HepG2 (cell line): ENCODE measurements at regions not wholly inside any gene's neighbourhood (a gene's known extent, or its start where the extent isn't known, plus 50 kb on each side); places are given as distances from the start of the nearest gene placed in this dataset.
A peak's percentile ranks its signal among the peaks of the same experiment; 100 is the strongest.

ENCODE experiments used
- ATAC-seq: fragments of 200-7000 bp; cut with Tn5 transposase; 3 replicates; pipeline ENCODE4 v1.9.1; 2020; ENCODE audit warnings: mild to moderate bottlenecking, moderate library complexity
- BruUV-seq: library from RNA; stranded (reverse); fragments of 400-500 nt; replicated peaks from 2 replicates; lab custom pipeline; 2021; lab: Mats Ljungman, UMichigan
- CTCF ChIA-PET: fragments of 300-600 bp; formaldehyde crosslinking; extraction: SDS; loops from one replicate; lab custom pipeline; 2021; ENCODE audit warnings: low total read pairs, inconsistent platforms, low intra/inter-chr PET ratio; lab: Yijun Ruan, JAX
- POLR2A ChIA-PET: fragments of 350-600 bp; sonication (Branson Sonifier 250); formaldehyde crosslinking; loops from one replicate; lab custom pipeline; 2020; ENCODE audit warnings: antibody characterized with exemption, inconsistent platforms; lab: Yijun Ruan, JAX
- DNase-seq: peaks from one replicate; pipeline ENCODE4 v3.0.0-alpha.2; 2015; ENCODE audit warnings: low spot score
- FAIRE-seq: peaks from 3 replicates; lab custom pipeline; 2011; peaks lifted over from hg19 to GRCh38; lab: Jason Lieb, UNC
- H2AFZ ChIP-seq: one replicate; pipeline ENCODE4 v1.6.1; 2011; ENCODE audit warnings: low read length, inconsistent platforms
- H3K27ac ChIP-seq: fragments of 300-600 bp; 3 replicates; pipeline ENCODE4 v1.8.0; 2011; ENCODE audit warnings: mixed run types, mild to moderate bottlenecking, mixed read lengths, low read length, inconsistent platforms; ENCODE audit not compliant: insufficient read depth; ENCODE audit errors: extremely low read length
- H3K27me3 ChIP-seq, 2 experiments: fragments of 200-600 bp in 1 of 2; 2 replicates in 1 of 2; 3 replicates in 1 of 2; pipeline versions ENCODE4 v1.6.0 to v1.8.0; 2011; ENCODE audit warnings: low read length in 2 of 2, mild to moderate bottlenecking in 2 of 2, moderate library complexity in 2 of 2, inconsistent platforms in 1 of 2; ENCODE audit not compliant: insufficient read depth in 2 of 2, control insufficient read depth in 1 of 2
- H3K36me3 ChIP-seq, 2 experiments: fragments of 200-600 bp in 1 of 2; replicated peaks in 1 of 2; 2 replicates in 1 of 2; 3 replicates in 1 of 2; pipeline versions ENCODE4 v1.5.1 to v1.8.0; 2011; ENCODE audit warnings: low read length in 2 of 2, inconsistent platforms in 1 of 2; ENCODE audit not compliant: insufficient read depth in 2 of 2, control insufficient read depth in 1 of 2
- H3K4me1 ChIP-seq: 2 replicates; pipeline ENCODE4 v1.5.1; 2012; ENCODE audit warnings: low read length, inconsistent platforms; ENCODE audit not compliant: insufficient read depth
- H3K4me2 ChIP-seq: 2 replicates; pipeline ENCODE4 v1.6.0; 2011; ENCODE audit warnings: low read depth, low read length, inconsistent platforms
- H3K4me3 ChIP-seq, 3 experiments: fragments of 200-600 bp in 1 of 3; sonication (generic), shearing (Covaris generic) in 1 of 3; replicated peaks in 1 of 3; 2 replicates each; pipeline ENCODE4 v1.5.1; 2011 to 2016; ENCODE audit warnings: low read length in 3 of 3, inconsistent platforms in 2 of 3, low read depth in 2 of 3, mild to moderate bottlenecking in 2 of 3, control low read depth in 1 of 3, mixed read lengths in 1 of 3; ENCODE audit not compliant: insufficient read depth in 1 of 3
- H3K79me2 ChIP-seq: one replicate; pipeline ENCODE4 v1.6.1; 2011; ENCODE audit warnings: low read length, inconsistent platforms; ENCODE audit not compliant: insufficient read depth
- H3K9ac ChIP-seq: 2 replicates; pipeline ENCODE4 v1.6.0; 2011; ENCODE audit warnings: mild to moderate bottlenecking, low read depth, low read length, inconsistent platforms; ENCODE audit not compliant: insufficient read depth
- H3K9me3 ChIP-seq: 2 replicates; pipeline ENCODE4 v1.5.1; 2012; ENCODE audit warnings: mild to moderate bottlenecking, low read length
- H4K20me1 ChIP-seq: 2 replicates; pipeline ENCODE4 v1.6.0; 2011; ENCODE audit warnings: inconsistent platforms, mild to moderate bottlenecking, low read length, moderate library complexity; ENCODE audit not compliant: insufficient read depth
- ELF3 ChIP-seq: IDR thresholded peaks from 2 replicates; pipeline ENCODE4 v1.6.1; 2016; ENCODE audit warnings: missing genetic modification reagents, missing compliant biosample characterization
- KAT7 ChIP-seq: IDR thresholded peaks from 2 replicates; pipeline ENCODE4 v1.6.1; 2018; ENCODE audit warnings: borderline replicate concordance, missing compliant biosample characterization
- PCBP1 ChIP-seq: fragments of 200-400 bp; formaldehyde crosslinking; IDR thresholded peaks from 2 replicates; pipeline ENCODE4 v1.6.1; 2017; ENCODE audit warnings: mild to moderate bottlenecking, low read depth, low read length, borderline replicate concordance
- ZFP82 ChIP-seq: sonication (generic); formaldehyde crosslinking; IDR thresholded peaks from 2 replicates; pipeline ENCODE4 v1.5.1; 2020; ENCODE audit warnings: mild to moderate bottlenecking, missing genetic modification reagents, borderline replicate concordance
- WGBS: methylation state at CpG from one replicate; pipeline ENCODE4 v1.1.6; 2017; ENCODE audit warnings: low lambda C conversion rate; 5-methylcytosine and 5-hydroxymethylcytosine counted together
- in situ Hi-C: cut with HindIII; loops from 2 replicates; pipeline ENCODE4 v1.10.0; 2017; ENCODE audit warnings: low pct_unique_long_range_greater_than_20kb; ENCODE audit not compliant: extremely low pct_ligation_motif_present
- intact Hi-C: fragments of 100-400 bp; cut with micrococcal nuclease; formaldehyde crosslinking; loops from one replicate; pipeline ENCODE4 v1.10.0; 2022; ENCODE audit not compliant: unreplicated experiment
- TF ChIP-seq, protein P1 (sequence below): sonication (generic); IDR thresholded peaks from 2 replicates; pipeline ENCODE4 v1.6.1; 2016; ENCODE audit warnings: low read depth, borderline replicate concordance
- TF ChIP-seq, protein P2 (sequence below): sonication (generic); formaldehyde crosslinking; IDR thresholded peaks from one replicate; pipeline ENCODE4 v1.5.1; 2020; ENCODE audit warnings: mild to moderate bottlenecking, missing genetic modification reagents; ENCODE audit errors: not compliant biosample characterization
- TF ChIP-seq, protein P3 (sequence below): sonication (generic); formaldehyde crosslinking; conservative IDR thresholded peaks from 2 replicates; pipeline ENCODE4 v1.4.0; 2020; ENCODE audit warnings: missing genetic modification reagents

DNA sequence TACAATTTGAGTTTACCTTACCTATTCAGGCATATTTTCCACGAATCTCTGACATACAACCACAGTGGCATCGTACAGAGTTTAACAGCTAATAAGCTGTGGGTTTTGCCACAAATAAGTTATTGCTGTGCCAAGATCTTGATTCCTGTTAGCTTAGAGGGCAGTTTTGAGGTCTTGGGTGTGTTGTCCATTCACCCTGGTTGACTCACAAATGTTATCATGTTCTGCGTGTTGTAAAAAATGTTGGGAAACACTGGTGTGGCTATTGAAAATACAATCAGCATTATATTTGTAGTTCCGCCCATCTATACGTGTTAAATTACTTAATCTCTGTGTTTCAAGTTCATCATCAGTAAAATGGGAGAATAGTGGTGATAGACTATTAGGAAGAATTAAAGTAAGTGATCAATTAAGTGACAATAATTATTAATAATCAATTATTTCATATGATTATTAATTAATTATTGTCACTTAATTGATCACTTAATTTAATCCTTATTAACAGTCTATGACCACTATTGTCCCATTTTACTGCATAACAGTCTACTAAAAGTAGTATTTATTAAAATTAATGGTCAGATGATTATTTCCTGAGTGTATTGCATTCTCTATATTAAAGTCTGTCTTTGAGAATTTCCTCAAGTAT is 96.3 kb downstream of the TMA16 start:
- intact Hi-C loops = no loop called here
- FAIRE-seq (no peak), DNase-seq (no peak), ATAC-seq (no peak)
- WGBS = 15% methylated on average over 5 of the region's 5 CpGs
- Histone ChIP-seq H2AFZ (peak overlapping the region; percentile 15), H3K27me3 (no peaks in the 10 kb centered on the region), H3K9ac (no peak overlapping the region), H3K4me2 (no peak overlapping the region), H3K36me3 (no peaks in the 10 kb centered on the region), H4K20me1 (no peaks in the 10 kb centered on the region), H3K27ac (no peak overlapping the region), H3K4me1 (no peaks in the 10 kb centered on the region), H3K9me3 (no peaks in the 10 kb centered on the region), H3K4me3 (no peak overlapping the region), H3K79me2 (no peaks in the 10 kb centered on the region)
- in situ Hi-C loops = no loop called here
- ChIA-PET CTCF (no interaction called here), POLR2A (no interaction called here)
- TF ChIP-seq ZFP82 = no peak
- no peak for TF ChIP-seq KAT7
- TF ChIP-seq ELF3 (CRISPR knock-in tag) = no peak
- TF ChIP-seq, protein P1, sequence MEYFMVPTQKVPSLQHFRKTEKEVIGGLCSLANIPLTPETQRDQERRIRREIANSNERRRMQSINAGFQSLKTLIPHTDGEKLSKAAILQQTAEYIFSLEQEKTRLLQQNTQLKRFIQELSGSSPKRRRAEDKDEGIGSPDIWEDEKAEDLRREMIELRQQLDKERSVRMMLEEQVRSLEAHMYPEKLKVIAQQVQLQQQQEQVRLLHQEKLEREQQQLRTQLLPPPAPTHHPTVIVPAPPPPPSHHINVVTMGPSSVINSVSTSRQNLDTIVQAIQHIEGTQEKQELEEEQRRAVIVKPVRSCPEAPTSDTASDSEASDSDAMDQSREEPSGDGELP = no peak
- TF ChIP-seq, protein P2, sequence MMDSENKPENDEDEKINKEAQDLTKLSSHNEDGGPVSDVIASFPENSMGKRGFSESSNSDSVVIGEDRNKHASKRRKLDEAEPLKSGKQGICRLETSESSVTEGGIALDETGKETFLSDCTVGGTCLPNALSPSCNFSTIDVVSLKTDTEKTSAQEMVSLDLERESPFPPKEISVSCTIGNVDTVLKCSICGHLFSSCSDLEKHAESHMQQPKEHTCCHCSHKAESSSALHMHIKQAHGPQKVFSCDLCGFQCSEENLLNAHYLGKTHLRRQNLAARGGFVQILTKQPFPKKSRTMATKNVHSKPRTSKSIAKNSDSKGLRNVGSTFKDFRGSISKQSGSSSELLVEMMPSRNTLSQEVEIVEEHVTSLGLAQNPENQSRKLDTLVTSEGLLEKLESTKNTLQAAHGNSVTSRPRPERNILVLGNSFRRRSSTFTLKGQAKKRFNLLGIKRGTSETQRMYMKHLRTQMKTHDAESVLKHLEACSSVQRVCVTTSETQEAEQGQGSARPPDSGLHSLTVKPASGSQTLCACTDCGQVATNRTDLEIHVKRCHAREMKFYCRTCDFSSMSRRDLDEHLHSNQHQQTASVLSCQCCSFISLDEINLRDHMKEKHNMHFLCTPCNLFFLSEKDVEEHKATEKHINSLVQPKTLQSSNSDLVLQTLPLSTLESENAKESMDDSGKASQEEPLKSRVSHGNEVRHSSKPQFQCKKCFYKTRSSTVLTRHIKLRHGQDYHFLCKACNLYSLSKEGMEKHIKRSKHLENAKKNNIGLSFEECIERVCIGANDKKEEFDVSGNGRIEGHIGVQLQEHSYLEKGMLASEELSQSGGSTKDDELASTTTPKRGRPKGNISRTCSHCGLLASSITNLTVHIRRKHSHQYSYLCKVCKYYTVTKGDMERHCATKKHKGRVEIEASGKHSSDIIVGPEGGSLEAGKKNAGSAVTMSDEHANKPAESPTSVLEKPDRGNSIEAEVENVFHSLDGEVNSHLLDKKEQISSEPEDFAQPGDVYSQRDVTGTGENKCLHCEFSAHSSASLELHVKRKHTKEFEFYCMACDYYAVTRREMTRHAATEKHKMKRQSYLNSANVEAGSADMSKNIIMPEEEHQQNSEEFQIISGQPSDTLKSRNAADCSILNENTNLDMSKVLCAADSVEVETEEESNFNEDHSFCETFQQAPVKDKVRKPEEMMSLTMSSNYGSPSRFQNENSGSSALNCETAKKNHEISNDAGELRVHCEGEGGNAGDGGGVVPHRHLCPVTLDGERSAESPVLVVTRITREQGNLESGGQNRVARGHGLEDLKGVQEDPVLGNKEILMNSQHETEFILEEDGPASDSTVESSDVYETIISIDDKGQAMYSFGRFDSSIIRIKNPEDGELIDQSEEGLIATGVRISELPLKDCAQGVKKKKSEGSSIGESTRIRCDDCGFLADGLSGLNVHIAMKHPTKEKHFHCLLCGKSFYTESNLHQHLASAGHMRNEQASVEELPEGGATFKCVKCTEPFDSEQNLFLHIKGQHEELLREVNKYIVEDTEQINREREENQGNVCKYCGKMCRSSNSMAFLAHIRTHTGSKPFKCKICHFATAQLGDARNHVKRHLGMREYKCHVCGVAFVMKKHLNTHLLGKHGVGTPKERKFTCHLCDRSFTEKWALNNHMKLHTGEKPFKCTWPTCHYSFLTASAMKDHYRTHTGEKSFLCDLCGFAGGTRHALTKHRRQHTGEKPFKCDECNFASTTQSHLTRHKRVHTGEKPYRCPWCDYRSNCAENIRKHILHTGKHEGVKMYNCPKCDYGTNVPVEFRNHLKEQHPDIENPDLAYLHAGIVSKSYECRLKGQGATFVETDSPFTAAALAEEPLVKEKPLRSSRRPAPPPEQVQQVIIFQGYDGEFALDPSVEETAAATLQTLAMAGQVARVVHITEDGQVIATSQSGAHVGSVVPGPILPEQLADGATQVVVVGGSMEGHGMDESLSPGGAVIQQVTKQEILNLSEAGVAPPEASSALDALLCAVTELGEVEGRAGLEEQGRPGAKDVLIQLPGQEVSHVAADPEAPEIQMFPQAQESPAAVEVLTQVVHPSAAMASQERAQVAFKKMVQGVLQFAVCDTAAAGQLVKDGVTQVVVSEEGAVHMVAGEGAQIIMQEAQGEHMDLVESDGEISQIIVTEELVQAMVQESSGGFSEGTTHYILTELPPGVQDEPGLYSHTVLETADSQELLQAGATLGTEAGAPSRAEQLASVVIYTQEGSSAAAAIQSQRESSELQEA (CRISPR knock-in tag) = no peak
- TF ChIP-seq, protein P3, sequence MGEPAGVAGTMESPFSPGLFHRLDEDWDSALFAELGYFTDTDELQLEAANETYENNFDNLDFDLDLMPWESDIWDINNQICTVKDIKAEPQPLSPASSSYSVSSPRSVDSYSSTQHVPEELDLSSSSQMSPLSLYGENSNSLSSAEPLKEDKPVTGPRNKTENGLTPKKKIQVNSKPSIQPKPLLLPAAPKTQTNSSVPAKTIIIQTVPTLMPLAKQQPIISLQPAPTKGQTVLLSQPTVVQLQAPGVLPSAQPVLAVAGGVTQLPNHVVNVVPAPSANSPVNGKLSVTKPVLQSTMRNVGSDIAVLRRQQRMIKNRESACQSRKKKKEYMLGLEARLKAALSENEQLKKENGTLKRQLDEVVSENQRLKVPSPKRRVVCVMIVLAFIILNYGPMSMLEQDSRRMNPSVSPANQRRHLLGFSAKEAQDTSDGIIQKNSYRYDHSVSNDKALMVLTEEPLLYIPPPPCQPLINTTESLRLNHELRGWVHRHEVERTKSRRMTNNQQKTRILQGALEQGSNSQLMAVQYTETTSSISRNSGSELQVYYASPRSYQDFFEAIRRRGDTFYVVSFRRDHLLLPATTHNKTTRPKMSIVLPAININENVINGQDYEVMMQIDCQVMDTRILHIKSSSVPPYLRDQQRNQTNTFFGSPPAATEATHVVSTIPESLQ (CRISPR knock-in tag) = no peak
- no peak for TF ChIP-seq PCBP1
- BruUV-seq = no TSS peak
